NCI-H1092 (cell line): ENCODE measurements at regions not wholly inside any gene's neighbourhood (a gene's known extent, or its start where the extent isn't known, plus 50 kb on each side); places are given as distances from the start of the nearest gene placed in this dataset.
"Not testable (repeated sequence)": the region's sequence is repeated elsewhere in the genome, so short reads cannot be mapped to it uniquely, and the experiment has no call there.

Experiments
- DNase-seq: peaks from one replicate; lab custom pipeline; 2025; lab: John Stamatoyannopoulos, UW

DNA sequence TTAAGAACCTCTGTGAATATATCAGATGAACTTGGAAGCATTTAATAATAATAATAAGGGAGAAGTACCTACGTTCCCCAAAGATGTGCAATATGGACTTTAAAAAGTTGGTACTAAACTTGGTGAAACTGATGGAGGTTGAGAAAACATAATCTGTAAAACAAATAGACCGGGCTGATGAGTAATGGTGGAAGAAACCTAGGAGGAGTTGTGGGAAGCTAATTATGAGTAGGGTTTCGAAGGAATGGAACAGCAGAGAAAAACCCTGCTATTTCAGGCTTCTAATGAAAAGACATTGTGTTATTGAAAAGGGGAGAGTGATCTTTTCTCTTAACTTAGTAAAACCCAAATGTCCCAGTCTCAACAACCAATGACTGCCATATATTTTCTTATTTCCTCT, 229.3 kb downstream of the PCSK1 start:
- DNase-seq: no peak

DNA sequence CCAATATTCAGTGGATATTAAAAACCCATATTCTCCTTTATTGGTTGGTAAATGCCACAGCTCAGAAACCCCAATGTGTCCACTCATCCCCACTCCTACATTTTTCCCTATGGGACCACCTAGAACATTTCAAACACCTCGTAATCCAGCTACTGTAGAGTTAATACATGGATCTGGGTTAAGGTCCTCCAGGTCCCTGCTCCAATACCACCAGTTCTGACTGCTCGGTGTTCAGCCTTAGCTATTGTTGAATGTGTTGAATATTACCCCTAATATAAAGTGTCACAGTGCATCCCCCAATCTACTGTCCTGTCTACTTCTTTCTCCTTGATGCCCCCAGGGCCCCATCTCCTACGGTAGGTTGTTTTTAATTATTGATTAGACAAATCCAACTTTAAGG, 231.5 kb downstream of the PCSK1 start:
- no peak for DNase-seq

DNA sequence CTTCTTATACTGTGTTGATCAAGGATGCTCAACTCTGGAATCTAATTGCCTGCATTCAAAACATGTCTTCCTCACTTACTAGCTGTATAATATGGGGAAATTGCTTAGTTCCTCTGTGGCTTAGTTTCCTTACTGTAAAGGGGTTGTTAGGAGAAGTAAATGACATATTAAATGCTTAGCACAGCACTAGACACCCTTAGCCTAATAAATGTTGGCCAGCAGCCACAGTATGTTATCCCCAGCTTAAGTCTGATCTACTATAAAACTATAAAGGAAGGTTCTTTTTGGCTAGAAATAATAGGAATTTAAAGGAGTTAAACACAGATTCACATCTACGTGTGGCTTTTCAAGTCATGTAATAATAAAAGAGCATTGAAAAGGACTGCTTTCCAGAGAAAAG, 232.4 kb downstream of the PCSK1 start:
- no peak for DNase-seq

DNA sequence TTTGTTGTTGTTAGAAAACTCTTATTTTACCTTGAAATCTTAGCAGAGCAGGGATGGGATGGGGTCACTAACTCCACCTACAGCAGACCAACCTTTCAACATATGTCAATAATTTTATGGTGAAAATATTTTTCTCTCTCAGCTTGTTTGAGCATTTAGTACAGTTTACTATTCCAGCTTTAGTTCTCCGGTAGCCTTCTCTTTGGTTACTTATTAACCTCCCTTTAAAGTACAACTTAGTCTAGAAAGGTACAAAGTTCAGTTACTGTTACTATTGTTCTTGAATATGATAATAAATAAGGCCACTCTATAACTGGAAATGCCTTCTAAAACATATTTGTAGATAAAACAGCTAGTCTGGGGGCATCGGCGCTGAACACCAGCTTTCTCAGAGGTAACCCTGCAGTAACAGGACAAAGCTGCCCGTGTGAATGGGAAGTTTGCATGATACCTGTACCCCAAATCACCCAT, 233.3 kb downstream of the PCSK1 start:
- no peak for DNase-seq

DNA sequence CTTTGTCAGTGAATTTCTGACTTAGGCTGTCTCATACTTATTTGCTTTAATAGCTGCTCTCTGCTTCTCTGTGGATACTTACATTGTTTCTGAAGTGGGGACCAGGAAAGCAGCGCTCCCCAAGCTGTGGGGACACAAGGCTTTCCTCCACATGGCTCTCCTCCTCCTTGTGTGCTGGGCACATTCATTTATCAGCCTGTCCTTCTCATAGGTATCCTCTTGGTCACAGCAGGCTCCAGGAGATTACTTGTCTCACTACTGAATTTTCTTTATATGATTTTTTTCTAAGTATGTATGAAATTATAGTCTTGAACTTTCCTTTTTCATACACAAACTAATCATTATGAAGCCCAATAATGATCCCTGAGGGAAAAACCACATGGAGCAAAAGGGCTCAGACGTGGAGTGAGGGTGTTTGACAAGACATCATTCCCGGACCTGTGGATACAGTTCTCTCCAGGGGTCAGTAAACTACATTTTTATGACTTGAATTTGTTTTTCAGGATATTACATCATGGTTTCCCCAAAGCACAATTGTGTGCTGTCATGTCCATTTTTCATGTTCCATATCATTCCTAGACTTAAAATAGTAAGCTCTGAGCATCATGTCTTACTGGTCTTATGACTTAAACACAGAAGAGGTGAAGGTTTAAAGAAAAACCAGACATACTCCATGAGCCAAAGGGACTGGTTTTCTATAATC, 234.5 kb downstream of the PCSK1 start:
- DNase-seq: no peak

DNA sequence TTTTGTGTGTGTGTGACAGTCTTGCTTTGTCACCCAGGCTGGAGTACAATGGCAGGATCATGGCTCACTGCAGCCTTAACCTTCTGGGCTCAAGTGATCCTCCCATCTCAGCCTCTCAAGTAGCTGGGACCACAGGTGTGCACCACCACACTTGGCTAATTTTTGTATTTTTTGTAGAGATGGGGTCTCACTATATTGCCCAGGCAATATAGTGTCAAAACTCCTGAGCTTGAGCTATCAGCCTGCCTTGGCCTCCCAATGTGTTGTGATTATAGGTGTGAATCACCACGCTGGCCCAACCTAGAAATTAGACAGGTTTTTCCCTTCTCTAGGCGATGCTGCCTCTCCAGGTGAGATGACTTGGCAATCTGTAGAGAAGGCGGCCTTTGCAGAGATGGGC, 235.3 kb downstream of the PCSK1 start:
- DNase-seq: not testable (repeated sequence)

DNA sequence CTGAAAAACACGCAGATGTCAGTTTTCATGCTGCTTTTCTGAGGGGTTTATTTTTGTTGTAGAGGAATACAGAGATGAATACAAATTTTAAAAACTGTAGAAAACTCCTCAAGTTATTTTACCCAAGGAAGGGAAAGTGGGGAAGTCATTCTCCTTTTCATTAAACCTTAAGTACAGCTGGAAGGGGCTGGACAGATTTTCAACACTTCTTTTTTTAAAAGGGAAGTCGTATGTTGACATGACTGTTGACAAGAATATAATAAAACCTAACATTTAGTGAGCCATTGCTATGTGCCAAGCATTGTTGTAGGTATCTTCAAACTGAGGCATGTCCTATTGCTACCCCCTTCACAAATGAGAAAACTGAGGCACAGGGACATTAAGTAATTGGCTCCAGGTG, 235.7 kb upstream of the ELL2 start:
- no peak for DNase-seq

DNA sequence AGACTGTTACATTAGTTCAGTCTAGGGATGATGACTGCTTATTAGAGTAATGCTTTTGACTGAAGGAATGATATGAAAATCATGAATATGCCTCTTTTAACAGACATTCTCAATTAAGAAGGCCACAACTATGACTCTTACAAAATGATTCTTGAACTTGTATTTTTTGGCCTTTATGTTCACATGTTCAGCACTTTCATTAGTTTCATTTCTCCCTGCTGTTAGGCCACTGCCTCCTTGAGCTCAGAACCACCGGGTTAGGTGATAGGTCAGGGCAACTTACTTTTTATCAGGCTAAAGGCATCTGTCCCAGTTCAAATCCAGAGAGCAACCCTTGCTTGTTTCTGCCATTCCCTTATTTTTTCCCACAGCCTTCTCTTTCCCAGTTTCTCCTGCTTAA, 235.2 kb upstream of the ELL2 start:
- no peak for DNase-seq

DNA sequence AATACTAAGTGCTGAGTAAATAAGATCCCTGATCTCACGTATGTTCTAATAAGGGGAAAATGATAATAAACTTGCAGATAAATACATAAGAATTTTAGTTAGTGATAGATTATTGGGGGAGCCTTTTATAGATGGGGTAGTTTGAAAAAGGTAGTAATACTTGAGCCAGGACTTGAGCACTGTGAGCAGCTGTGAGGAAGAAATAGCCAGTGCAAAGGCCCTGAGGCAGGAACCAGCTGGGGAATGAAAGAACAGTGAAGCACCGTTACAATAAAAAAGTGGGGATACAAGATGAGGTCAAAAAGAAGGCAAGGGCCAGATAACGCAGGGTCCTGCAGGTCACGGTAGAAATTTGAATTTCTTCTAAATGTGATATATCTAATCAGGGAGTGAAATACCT, 234.8 kb upstream of the ELL2 start:
- DNase-seq: no peak

DNA sequence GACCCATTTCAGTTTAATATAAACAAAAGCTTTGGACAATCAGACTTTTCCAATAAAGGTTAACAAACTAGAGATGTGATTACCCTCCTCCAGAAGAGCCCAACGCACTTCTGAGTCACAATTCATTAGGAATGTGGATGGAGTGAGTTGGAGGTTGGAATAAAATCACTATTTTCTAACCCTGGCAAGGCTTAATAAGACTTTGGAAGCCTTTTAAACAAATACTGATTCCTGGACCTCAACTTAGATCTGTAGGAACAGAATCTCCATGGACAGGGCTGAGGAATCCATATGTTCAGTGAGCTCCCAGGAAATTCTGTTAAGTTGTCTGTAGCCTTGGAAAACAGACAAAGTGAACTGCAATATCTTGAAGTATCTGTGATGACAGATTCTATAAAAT, 233.5 kb upstream of the ELL2 start:
- DNase-seq: no peak

DNA sequence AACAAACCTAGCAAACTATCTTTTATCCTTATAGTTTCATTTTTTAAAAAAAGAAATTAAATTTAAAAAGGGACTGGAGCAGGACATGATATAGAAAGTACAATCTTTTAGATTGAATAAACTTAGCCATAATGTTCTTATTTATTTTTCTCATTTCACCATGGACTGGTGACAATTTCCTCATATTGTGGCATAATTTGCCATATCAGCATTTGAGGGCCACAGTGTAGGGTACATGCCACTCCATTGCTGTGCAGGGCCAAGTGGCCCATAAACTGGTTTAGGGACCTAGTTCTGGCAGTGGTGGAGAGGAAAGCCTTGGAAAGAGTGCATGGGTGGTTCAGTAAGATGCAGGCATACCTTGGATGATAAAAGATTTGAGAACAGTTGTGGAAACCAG, 232.9 kb upstream of the ELL2 start:
- DNase-seq: no peak

DNA sequence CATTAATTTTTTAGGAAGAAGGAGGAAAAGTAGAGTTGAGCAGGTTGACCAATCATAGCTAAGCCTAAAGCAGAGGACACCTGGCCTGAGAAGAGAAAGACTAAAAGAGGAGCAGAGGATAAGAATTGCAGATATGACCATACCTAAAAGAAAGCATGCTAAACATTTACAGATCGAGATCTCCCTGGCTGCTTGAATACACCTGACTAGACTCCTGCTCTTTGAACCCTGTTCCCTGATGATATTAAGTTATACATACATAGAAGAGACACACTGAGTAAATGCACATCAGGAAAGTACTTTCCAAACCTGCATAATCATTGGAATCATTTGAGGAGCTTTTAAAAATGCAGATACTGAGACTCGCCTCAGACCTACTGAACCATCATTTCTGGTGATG, 232.3 kb upstream of the ELL2 start:
- DNase-seq: no peak

DNA sequence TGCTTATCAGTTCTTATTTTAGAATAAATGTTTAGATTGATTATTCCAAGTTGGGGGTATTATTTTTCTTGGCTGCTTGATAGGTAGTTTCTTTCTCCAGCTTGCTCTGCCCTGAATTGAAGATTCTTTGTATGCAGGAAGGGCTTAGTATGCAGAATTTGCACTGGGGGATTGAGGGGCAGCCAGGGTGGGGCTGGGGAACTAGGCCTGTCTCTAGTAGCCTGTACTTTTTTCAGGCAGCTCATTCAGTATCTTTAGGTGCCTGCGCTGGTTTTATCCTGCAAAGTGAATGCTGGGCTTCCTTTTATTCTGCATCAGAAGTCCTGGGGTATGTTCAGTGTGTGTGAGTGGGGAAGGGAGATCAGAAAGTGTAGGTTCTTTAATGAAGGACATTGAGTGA, 228.3 kb upstream of the ELL2 start:
- DNase-seq: no peak

DNA sequence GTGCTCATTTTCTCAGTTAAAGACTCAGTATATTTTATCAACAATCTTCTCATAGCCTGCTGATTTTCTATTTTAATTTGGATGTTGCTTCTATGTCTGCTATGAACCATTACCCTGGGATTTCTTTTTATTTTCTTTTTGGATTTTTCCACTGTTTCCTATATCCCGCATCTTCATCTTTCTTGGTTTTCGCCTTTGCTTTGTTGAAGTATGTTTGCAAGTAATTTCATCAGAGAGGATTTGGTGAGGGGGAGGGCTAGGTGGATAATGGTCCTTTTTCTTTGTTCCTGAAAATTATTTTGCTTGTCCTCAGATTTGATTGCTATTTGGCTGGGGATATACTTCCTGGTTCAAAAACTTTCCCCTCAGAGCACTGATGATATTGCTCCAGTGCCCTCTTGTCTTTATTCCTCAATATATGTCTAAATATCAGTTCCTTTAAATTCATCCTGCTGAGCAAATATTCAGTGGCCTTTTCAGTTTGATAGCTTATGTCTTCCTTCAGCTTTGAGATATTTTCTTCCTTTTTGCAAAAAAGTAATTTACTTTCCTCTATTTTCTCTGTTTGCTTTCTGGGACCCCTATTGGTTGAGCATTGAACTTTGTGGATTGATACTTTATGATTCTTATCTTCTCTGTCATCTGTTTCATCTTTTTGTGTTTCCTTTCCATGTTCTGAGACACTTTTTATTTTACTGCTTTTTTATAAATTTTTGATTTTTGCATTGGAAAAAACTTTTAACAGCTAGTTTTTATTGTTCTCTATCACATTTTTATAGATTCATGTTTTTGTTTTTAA, 227.6 kb upstream of the ELL2 start:
- DNase-seq: no peak

DNA sequence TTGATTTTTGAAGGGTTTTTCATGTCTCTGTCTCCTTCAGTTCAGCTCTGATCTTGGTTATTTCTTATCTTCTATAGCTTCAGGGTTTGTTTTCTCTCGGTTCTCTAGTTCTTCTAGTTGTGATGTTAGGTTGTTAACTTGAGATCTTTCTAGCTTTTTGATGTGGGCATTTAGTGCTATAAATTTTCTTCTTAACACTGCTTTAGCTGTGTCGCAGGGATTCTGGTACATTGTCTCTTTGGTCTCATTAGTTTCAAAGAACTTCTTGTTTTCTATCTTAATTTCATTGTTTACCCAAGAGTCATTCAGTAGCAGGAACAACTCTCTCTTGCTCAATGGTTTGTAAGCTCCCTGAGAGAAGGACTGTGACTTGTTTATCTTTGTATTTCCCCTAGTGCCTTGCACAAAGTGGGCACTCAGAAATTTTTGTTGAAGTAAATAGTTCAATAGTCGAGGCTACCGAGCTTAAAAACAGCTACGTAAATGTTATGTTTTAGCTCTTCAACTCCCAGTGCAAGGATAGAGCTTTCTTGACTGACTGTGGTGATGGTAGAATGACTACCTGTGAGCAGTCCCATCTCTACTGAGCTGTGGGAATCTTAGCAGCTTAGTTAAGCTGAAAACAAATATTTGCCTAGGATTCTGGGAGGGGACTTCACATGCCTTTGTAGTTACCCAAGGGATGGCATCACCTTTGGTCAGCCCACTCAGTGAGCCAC, 225.8 kb upstream of the ELL2 start:
- no peak for DNase-seq

DNA sequence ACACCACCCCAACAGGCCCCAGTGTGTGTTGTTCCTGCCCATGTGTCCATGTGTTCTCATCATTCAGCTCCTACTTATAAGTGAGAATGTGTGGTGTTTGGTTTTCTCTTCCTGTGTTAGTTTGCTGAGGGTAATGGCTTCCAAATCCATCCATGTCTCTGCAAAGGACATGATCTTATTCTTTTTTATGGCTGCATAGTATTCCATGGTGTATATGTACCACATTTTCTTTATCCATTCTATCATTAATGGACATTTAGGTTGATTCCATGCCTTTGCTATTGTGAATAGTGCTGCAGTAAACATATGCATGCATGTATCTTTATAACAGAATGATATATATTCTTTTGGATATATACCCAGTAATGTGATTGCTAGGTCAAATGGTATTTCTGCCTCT, 222.9 kb upstream of the ELL2 start:
- not testable (repeated sequence) for DNase-seq

DNA sequence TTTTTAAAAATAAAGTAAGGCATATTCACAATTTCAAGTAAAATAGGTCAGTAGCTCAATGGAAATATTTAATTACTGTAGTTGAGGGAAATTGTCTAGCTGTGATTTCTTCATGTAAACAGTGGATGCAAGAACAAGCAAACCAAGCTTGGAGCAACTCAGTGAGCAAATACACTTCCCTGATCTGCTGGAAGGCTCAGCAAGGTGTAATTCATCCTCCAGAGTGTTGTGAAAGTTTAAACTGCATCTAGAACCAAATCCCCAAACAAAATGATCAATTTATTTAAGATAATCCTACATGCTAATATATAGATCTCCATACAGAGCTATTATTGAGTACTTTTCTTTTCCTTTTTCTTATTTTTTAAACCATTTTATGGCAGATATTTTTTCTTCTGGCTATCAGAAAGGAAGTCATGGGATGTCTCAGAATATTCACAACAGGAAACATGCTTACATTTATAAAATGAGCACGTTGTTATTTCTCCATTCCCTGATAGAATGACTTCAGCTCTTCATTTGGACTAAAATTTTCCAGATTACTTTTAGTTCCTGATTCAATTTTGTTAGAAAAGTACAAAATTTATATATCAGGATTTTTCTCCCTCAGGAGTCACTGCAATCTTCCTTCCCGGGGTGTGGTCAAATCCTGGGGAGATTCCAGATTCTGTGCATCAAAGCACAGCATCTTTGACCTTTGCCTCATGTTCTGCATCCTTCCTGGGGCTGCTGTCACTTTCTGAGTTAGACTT, 219.2 kb upstream of the ELL2 start:
- no peak for DNase-seq

DNA sequence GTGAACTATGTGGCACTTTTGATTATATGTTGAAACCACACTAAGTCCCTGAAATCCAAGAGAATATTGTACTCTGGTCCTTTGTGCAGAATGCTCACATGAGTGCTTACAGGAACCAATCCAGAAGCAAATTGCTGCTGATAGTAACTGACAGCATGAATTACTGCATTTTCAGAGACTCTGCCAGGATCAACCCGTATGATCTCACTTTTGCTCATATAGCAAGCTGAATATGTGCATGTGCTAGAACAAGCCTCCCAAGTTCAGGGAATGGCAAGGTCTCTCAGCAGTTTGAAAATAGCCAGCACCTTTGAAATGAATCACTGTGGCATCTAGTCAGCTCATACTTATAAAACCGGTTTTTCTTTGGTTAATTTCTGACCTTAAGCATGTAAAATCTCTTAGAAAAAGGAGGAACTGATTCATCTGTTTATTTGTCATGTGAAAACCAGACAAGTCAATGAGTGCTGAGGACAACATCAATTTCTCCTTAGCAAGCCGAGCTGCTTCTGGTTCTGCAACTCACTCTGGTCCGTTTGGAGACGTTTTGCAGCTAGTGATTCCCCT, 215.7 kb upstream of the ELL2 start:
- no peak for DNase-seq

DNA sequence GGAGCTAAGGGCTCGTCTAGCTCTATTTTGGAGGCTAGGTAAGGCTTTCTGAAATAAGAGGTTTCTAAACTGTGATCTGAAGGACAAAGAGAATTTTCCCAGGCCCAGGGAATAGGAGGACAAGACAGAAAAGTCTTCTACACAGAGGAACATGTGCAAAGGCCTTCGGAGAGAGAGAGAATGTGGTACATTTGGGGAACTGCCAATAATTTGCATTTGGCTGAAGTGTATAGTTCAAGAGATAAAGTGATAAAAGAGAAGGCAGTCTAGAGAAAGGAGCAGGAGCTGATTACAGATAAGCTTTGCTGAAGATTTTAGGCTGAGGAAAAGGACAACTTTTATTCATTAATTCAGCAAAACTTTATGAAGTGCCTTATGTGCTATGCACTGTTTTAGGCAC, 214.4 kb upstream of the ELL2 start:
- DNase-seq: no peak

DNA sequence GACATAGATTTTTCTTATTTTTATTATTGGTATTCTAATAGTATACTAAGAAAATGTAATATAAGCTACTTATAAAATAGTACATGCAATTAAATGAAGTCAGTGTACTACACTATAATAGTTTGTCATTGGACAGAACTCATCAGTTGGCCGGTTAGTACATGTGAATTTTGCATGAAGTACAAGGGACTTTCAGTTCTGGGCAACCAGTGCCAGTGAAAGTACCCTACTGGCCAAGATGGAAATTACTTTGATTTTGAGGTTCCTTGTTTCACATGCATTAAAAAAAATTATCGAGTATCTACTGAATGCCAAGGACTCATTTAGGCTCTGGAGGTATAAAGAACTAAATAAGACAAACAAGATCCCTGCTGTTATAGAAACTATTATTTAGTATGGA, 213.4 kb upstream of the ELL2 start:
- DNase-seq: no peak

DNA sequence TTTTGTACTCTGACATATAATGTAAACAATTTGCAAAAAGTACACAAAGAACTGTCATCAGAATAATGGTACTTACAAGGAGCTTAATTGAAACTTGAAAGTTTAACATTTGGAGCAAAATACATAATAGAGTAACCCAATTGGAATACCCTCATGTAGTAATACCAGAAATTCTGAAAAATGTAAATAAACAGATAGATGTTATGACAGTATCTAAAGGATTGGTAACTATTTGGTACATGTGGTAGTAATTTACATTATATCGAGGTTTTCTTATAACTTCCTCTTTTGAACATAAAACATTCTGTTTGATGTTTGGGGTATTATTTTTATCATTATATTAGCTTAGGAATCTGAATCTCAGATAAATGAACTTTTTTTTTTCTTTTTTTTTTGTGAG, 211.7 kb upstream of the ELL2 start:
- DNase-seq: no peak

DNA sequence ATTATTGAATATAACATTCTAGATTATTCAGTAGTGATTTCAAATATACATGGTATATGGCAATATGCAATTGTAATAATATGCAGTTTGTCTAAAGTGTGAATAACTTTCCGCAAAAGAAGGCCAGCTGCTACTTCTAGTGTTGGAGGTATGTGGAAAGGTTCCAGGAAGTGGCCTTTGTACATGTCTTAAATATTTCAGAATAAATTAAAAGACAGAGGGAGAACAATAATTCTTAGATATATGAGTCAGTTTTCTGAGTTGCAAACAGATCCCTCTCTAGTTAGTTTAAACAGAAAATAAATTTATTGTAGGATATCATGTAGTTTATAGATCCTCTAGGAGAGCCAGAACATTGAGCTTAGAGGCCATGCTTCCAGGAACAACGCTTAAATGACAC, 210.8 kb upstream of the ELL2 start:
- no peak for DNase-seq
